SH-SY5Y (cell line): ENCODE measurements at regions not wholly inside any gene's neighbourhood (a gene's known extent, or its start where the extent isn't known, plus 50 kb on each side); places are given as distances from the start of the nearest gene placed in this dataset.

Experiments
- GATA2 ChIP-seq: IDR thresholded peaks from 2 replicates; pipeline ENCODE4 v1.6.1; 2011; ENCODE audit warnings: mild to moderate bottlenecking, low read depth, low read length
- GATA3 ChIP-seq: IDR thresholded peaks from 2 replicates; pipeline ENCODE4 v1.6.1; 2011; ENCODE audit warnings: low read depth, mild to moderate bottlenecking, low read length, moderate library complexity

DNA sequence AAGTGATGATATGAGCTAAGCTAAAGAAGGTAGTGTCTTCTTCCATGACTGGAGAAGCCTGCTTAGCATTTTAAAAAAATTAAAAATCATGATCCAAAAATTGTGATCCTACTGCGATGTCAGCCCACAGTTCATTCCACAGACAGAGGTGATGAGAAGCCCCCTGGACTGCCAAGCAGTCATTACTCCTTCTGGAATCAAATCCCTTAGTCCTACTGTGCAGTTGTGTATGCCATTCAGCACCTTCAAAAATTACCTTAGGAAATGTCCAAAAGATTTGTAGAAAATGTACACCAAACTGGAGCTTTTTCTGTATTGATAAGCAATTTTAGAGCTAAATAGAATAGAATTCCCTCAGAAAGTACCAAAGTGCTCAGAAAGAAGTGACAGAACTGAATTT, 283.5 kb upstream of the NFE2L3 start:
- no peak for TF ChIP-seq GATA2
- TF ChIP-seq GATA3, result no peak
